ENCODE measurements at regions not wholly inside any gene's neighbourhood (a gene's known extent, or its start where the extent isn't known, plus 50 kb on each side); places are given as distances from the start of the nearest gene placed in this dataset.
A peak's percentile ranks its signal among the peaks of the same experiment; 100 is the strongest.

DNA sequence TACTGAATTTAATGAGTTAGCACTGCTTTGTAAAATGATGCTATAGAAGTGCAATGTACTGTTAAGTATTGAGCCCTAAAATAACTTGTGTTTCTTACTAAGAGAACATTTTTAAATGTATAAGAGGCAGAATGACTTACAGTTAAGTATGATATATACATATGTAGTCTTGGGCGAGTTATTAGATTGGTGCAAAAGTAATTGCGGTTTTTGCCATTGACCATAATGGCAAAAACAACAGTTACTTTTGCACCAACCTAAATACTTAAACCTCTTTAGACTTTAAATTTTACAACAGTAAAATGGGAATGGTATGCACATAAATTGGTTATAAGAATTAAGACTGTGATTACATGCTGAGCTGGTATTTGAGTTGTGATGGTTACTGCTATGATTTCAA is 79.8 kb downstream of the CNTN3 start:
- Histone ChIP-seq H3K27me3 (ENCODE audit: control insufficient read depth, insufficient read depth, low read length) (no peaks in the 10 kb centered on the region), H3K4me2 (ENCODE audit: low read length) (no peak overlapping the region), H3K4me3 (ENCODE audit: low read length) (no peak overlapping the region), H3K4me1 (ENCODE audit: control insufficient read depth, insufficient read depth, low read length) (peaks cover 20% of the 10 kb centered on the region), H3K9ac (ENCODE audit: low read depth, low read length) (no peak overlapping the region), H3K9me3 (replicated peaks; ENCODE audit: low read length) (no peaks in the 10 kb centered on the region), H3K36me3 (ENCODE audit: insufficient read depth, low read length) (no peaks in the 10 kb centered on the region)

DNA sequence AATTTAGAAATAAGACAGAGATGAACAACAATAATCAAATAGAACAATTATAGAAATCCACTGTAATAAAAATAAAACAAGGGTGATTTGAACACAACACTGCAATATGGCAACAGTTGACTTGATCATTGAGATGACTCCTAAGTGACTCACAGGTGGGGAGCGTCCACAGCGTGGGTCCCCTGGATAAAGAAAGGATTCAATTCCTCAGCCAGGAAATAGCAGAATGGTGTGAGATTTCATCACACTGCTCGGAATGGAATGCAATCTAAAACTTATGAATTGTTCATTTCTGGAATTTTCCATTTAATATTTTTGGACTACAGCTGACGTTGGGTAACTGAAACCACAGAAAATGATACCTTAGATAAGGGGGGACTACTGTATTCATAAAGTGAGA is 82.0 kb downstream of the CNTN3 start:
- peaks cover 20% of the 10 kb centered on the region for H3K4me1 ChIP-seq (ENCODE audit: control insufficient read depth, insufficient read depth, low read length)
- no peak overlapping the region for H3K9ac ChIP-seq (ENCODE audit: low read depth, low read length)
- H3K4me3 ChIP-seq (ENCODE audit: low read length) = no peak overlapping the region
- H3K36me3 ChIP-seq (ENCODE audit: insufficient read depth, low read length) = no peaks in the 10 kb centered on the region
- H3K9me3 ChIP-seq (replicated peaks; ENCODE audit: low read length) = no peaks in the 10 kb centered on the region
- H3K4me2 ChIP-seq (ENCODE audit: low read length) = peak overlapping the region; percentile 32
- no peaks in the 10 kb centered on the region for H3K27me3 ChIP-seq (ENCODE audit: control insufficient read depth, insufficient read depth, low read length)

DNA sequence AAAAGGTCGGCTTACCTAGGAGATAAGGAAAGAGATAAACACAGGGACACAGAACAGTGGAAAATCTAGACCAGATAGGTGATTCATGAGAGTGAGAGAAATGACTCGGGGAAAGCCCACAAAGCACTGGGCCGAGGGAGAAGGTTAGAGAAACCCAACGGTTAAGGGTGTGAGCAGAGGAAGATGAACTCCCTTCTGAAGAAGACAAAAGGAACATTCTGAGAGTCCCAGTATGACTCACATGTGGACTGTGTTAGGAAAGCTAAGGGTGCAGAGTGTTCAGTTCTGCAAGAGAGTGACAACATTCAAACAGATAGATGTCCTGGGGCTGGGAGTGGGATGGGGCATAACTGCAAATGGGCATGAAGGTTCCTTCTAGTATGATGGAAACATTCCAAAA is 83.0 kb downstream of the CNTN3 start:
- no peaks in the 10 kb centered on the region for H3K27me3 ChIP-seq (ENCODE audit: control insufficient read depth, insufficient read depth, low read length)
- no peak overlapping the region for H3K4me2 ChIP-seq (ENCODE audit: low read length)
- H3K9ac ChIP-seq (ENCODE audit: low read depth, low read length) = no peak overlapping the region
- no peak overlapping the region for H3K4me3 ChIP-seq (ENCODE audit: low read length)
- peaks cover 20% of the 10 kb centered on the region for H3K4me1 ChIP-seq (ENCODE audit: control insufficient read depth, insufficient read depth, low read length)
- no peaks in the 10 kb centered on the region for H3K36me3 ChIP-seq (ENCODE audit: insufficient read depth, low read length)
- no peaks in the 10 kb centered on the region for H3K9me3 ChIP-seq (replicated peaks; ENCODE audit: low read length)

DNA sequence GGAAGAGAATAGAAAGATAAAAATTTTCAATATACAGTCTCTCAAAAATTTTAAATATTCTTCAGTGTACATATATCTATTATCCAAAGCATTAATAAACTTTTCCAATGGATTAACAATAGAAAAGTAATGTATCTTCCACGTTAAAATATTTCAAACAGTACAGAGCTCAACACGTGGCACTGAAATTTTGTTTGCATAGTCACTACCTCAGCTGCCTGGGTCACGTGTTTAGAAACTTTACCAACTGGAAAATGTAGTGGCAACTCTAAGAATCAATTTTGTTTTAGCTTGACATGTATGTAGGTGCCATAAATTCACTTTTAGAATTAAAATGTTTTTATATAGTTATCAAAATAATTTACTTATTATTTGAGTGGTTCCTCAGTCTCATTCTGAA is 85.3 kb downstream of the CNTN3 start:
- no peaks in the 10 kb centered on the region for H3K27me3 ChIP-seq (ENCODE audit: control insufficient read depth, insufficient read depth, low read length)
- no peaks in the 10 kb centered on the region for H3K36me3 ChIP-seq (ENCODE audit: insufficient read depth, low read length)
- H3K9ac ChIP-seq (ENCODE audit: low read depth, low read length) = no peak overlapping the region
- no peak overlapping the region for H3K4me2 ChIP-seq (ENCODE audit: low read length)
- H3K4me1 ChIP-seq (ENCODE audit: control insufficient read depth, insufficient read depth, low read length) = peaks cover 20% of the 10 kb centered on the region
- no peaks in the 10 kb centered on the region for H3K9me3 ChIP-seq (replicated peaks; ENCODE audit: low read length)
- H3K4me3 ChIP-seq (ENCODE audit: low read length) = no peak overlapping the region

DNA sequence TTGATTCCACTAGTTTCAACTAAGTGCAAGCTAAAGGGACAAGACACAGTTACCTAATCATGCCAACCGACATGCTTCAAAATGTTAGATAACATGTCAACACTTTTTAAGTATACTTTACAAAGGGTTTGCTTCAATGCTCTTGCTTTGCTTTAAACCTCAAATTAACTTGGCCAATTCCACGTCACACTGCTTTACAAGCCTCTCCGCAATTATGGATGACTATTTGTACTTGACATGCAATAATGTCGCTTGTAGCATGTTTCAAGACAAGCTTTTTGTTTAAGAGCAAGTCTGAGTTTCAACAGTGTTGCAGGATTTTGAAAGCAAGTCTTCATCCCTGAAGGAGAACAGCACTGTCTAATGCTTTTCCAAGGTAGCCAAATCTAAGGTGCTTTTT is 86.9 kb downstream of the CNTN3 start:
- H3K4me1 ChIP-seq (ENCODE audit: control insufficient read depth, insufficient read depth, low read length) = peaks cover 16% of the 10 kb centered on the region
- H3K36me3 ChIP-seq (ENCODE audit: insufficient read depth, low read length) = no peaks in the 10 kb centered on the region
- H3K4me2 ChIP-seq (ENCODE audit: low read length) = no peak overlapping the region
- no peaks in the 10 kb centered on the region for H3K27me3 ChIP-seq (ENCODE audit: control insufficient read depth, insufficient read depth, low read length)
- H3K9me3 ChIP-seq (replicated peaks; ENCODE audit: low read length) = no peaks in the 10 kb centered on the region
- H3K9ac ChIP-seq (ENCODE audit: low read depth, low read length) = no peak overlapping the region
- no peak overlapping the region for H3K4me3 ChIP-seq (ENCODE audit: low read length)

DNA sequence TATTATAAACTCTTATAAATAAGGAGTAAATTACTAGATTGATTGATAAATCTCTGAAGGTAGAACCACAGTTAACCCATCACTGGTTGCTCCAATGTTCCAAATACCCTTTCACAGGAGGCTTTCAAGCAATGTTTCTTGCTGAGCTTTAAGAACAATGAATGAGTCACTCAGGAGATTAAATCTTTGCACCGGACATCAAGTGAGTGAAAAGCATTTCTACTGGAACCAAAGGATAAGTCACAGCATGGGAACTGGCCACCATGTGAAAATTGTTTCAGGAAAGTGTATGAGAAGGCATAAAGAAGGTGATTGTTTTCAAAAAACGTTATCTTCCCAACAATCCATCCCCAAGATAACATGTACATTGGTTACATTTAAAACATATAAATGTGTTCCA is 90.6 kb downstream of the CNTN3 start:
- no peak overlapping the region for H3K9ac ChIP-seq (ENCODE audit: low read depth, low read length)
- no peak overlapping the region for H3K4me3 ChIP-seq (ENCODE audit: low read length)
- no peaks in the 10 kb centered on the region for H3K9me3 ChIP-seq (replicated peaks; ENCODE audit: low read length)
- H3K4me2 ChIP-seq (ENCODE audit: low read length) = no peak overlapping the region
- H3K36me3 ChIP-seq (ENCODE audit: insufficient read depth, low read length) = no peaks in the 10 kb centered on the region
- H3K4me1 ChIP-seq (ENCODE audit: control insufficient read depth, insufficient read depth, low read length) = peaks cover 3% of the 10 kb centered on the region
- H3K27me3 ChIP-seq (ENCODE audit: control insufficient read depth, insufficient read depth, low read length) = no peaks in the 10 kb centered on the region

DNA sequence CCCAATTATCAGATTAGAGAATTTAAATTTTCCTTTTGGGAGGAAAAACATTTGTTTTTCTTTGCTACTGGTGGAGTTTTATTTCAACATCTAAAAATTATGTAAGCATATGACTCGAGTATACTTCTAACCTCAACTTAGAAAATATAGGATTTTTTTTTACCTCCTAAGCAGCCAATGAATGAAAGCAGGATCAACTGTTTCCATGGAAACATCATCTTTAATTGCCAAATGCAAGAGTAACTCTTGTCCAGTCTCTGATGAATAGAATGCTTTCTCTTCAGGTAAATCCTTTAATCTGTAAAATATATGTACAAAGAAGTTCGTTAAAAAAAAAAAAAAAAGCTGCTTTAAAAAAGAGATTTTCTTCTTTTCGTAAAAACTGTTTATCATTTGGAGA is 93.6 kb downstream of the CNTN3 start:
- no peaks in the 10 kb centered on the region for H3K27me3 ChIP-seq (ENCODE audit: control insufficient read depth, insufficient read depth, low read length)
- no peak overlapping the region for H3K9ac ChIP-seq (ENCODE audit: low read depth, low read length)
- no peaks in the 10 kb centered on the region for H3K9me3 ChIP-seq (replicated peaks; ENCODE audit: low read length)
- H3K4me3 ChIP-seq (ENCODE audit: low read length) = no peak overlapping the region
- H3K4me2 ChIP-seq (ENCODE audit: low read length) = no peak overlapping the region
- H3K4me1 ChIP-seq (ENCODE audit: control insufficient read depth, insufficient read depth, low read length) = peaks cover 3% of the 10 kb centered on the region
- no peaks in the 10 kb centered on the region for H3K36me3 ChIP-seq (ENCODE audit: insufficient read depth, low read length)

DNA sequence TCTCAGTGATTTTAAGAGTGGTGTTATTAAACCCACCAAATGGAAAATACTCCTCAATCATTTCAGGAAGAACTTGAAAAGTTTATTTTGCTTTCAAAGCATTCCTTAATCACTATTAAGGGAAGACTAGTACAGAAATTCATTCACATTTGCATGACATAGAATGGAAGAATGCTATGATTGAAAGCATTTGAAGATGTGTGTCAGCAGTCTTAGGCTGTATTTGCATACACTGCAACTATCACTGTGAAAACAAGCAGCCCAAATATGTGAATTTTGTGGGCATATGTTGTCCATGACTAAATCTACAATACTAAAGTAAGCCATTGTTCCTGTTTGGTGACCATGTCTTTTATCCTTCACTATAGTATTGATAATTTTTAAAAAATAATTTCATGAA is 95.8 kb downstream of the CNTN3 start:
- no peak overlapping the region for H3K4me2 ChIP-seq (ENCODE audit: low read length)
- no peaks in the 10 kb centered on the region for H3K9me3 ChIP-seq (replicated peaks; ENCODE audit: low read length)
- no peaks in the 10 kb centered on the region for H3K27me3 ChIP-seq (ENCODE audit: control insufficient read depth, insufficient read depth, low read length)
- no peak overlapping the region for H3K9ac ChIP-seq (ENCODE audit: low read depth, low read length)
- no peaks in the 10 kb centered on the region for H3K36me3 ChIP-seq (ENCODE audit: insufficient read depth, low read length)
- H3K4me3 ChIP-seq (ENCODE audit: low read length) = no peak overlapping the region
- H3K4me1 ChIP-seq (ENCODE audit: control insufficient read depth, insufficient read depth, low read length) = no peaks in the 10 kb centered on the region

DNA sequence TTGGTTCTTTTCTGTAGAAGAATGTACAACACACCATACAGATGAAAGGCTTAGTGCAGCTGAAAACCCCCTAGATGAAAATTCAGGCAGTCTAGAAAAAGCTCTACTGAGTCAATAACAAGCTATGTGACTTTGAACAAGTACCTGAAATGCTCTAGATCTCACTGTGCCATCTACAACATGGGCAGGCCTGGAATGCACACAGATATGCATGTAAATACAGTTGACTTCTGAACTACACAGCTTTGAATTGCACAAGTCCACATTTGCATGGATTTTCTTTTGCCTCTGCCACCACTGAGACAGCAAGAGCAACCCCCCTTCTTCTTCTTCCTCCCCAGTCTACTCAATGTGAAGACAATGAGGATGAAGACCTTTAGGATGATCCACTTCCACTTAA is 98.4 kb downstream of the CNTN3 start:
- Histone ChIP-seq H3K9me3 (replicated peaks; ENCODE audit: low read length) (no peaks in the 10 kb centered on the region), H3K4me3 (ENCODE audit: low read length) (no peak overlapping the region), H3K4me2 (ENCODE audit: low read length) (no peak overlapping the region), H3K27me3 (ENCODE audit: control insufficient read depth, insufficient read depth, low read length) (no peaks in the 10 kb centered on the region), H3K4me1 (ENCODE audit: control insufficient read depth, insufficient read depth, low read length) (no peaks in the 10 kb centered on the region), H3K9ac (ENCODE audit: low read depth, low read length) (no peak overlapping the region), H3K36me3 (ENCODE audit: insufficient read depth, low read length) (no peaks in the 10 kb centered on the region)

DNA sequence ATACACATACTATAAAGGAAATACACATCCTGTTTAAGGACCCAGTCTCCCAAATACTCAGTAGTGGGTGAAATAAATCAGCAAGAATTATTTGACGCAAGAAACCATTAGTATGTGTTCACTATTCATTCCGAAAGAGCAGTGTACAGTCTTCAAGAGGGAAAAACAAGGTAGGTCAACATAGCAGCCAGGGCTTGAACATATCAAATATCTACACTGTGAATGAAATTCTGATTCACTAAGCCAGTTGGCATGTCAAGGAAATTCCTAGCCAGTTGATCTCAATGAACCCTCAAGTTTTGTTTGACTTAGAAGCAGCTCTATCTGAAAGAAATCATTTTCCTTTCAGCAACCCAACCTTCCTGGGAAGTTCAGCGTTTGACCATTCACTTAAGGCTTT is 99.0 kb downstream of the CNTN3 start:
- Histone ChIP-seq H3K36me3 (ENCODE audit: insufficient read depth, low read length) (no peaks in the 10 kb centered on the region), H3K4me1 (ENCODE audit: control insufficient read depth, insufficient read depth, low read length) (no peaks in the 10 kb centered on the region), H3K9ac (ENCODE audit: low read depth, low read length) (no peak overlapping the region), H3K9me3 (replicated peaks; ENCODE audit: low read length) (no peaks in the 10 kb centered on the region), H3K27me3 (ENCODE audit: control insufficient read depth, insufficient read depth, low read length) (no peaks in the 10 kb centered on the region), H3K4me2 (ENCODE audit: low read length) (no peak overlapping the region), H3K4me3 (ENCODE audit: low read length) (no peak overlapping the region)

DNA sequence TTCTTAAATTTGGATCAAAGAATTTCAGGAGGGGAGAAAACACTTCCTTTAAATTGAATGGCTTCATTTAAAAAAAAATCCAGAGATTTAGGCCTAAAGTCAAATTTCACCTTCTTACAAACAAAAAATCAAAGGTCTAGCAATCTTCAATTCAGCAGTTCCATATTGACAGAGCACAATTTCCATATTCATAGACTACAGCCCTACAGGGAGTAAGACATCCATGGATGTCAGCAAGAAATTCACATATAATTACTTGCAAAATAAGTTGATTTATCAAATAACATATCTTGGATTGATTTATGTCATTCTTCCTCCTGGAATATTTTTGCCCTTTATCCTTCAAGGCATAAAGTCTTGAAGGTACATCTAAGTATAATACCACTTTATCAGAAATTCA is 103.4 kb downstream of the CNTN3 start:
- Histone ChIP-seq H3K27me3 (ENCODE audit: control insufficient read depth, insufficient read depth, low read length) (no peaks in the 10 kb centered on the region), H3K4me1 (ENCODE audit: control insufficient read depth, insufficient read depth, low read length) (no peaks in the 10 kb centered on the region), H3K4me2 (ENCODE audit: low read length) (no peak overlapping the region), H3K4me3 (ENCODE audit: low read length) (no peak overlapping the region), H3K9me3 (replicated peaks; ENCODE audit: low read length) (no peaks in the 10 kb centered on the region), H3K9ac (ENCODE audit: low read depth, low read length) (no peak overlapping the region), H3K36me3 (ENCODE audit: insufficient read depth, low read length) (no peaks in the 10 kb centered on the region)

DNA sequence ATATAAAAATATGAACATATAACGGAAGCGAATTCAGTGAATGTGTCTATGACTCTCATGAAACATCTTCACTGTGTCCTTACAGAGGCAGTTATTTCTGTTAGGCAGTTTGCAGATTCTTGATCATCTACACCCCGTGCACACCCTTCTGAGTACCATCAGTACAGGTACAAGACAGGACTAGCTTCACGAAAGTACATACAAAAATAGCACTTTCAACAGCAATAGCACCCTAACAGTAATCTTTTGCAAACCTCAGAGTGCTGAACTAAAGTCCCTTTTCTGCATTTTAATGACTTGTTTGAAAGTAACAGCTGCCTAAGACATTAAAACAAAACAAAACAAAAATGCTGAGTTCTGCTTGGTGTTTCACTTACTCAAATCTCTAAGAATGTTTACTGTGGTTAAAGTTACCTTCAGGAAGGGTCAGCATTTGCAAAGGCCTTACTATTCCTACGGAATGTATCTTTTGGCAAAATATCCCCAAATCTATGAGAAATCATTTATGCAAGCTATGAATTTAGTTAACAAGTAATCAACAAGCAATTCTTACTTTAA is 104.1 kb downstream of the CNTN3 start:
- Histone ChIP-seq H3K4me1 (ENCODE audit: control insufficient read depth, insufficient read depth, low read length) (no peaks in the 10 kb centered on the region), H3K36me3 (ENCODE audit: insufficient read depth, low read length) (no peaks in the 10 kb centered on the region), H3K27me3 (ENCODE audit: control insufficient read depth, insufficient read depth, low read length) (no peaks in the 10 kb centered on the region), H3K9me3 (replicated peaks; ENCODE audit: low read length) (no peaks in the 10 kb centered on the region), H3K4me3 (ENCODE audit: low read length) (no peak overlapping the region), H3K4me2 (ENCODE audit: low read length) (no peak overlapping the region), H3K9ac (ENCODE audit: low read depth, low read length) (no peak overlapping the region)
